ENCODE measurements at regions not wholly inside any gene's neighbourhood (a gene's known extent, or its start where the extent isn't known, plus 50 kb on each side); places are given as distances from the start of the nearest gene placed in this dataset.

- no peak for DNase-seq
Measured at GRCh38 chr12:58140395-58140794, 199.0 kb downstream of the ATP23 start.

GRCh38 chr12:58142991-58143390 is 201.6 kb downstream of the ATP23 start:
- no peak for DNase-seq

- DNase-seq: no peak
Measured at GRCh38 chr12:58143498-58143995, 202.2 kb downstream of the ATP23 start.

GRCh38 chr12:58148405-58148804 is 207.0 kb downstream of the ATP23 start:
- no peak for DNase-seq

- no peak for DNase-seq
Measured at GRCh38 chr12:58148976-58149375, 207.6 kb downstream of the ATP23 start.

- no peak for DNase-seq
Measured at GRCh38 chr12:58154359-58154758, 213.0 kb downstream of the ATP23 start.

GRCh38 chr12:58156697-58157096 is 215.3 kb downstream of the ATP23 start:
- DNase-seq: no peak

- DNase-seq: no peak
Measured at GRCh38 chr12:58159941-58160340, 218.6 kb downstream of the ATP23 start.

- DNase-seq: no peak
Measured at GRCh38 chr12:58161773-58162172, 220.4 kb downstream of the ATP23 start.

GRCh38 chr12:58163021-58163420 is 221.7 kb downstream of the ATP23 start:
- DNase-seq: no peak

GRCh38 chr12:58166643-58167042 is 225.3 kb downstream of the ATP23 start:
- no peak for DNase-seq

GRCh38 chr12:58167622-58168021 is 226.3 kb downstream of the ATP23 start:
- no peak for DNase-seq

- DNase-seq: no peak
Measured at GRCh38 chr12:58169826-58170225, 228.5 kb downstream of the ATP23 start.

- DNase-seq: no peak
Measured at GRCh38 chr12:58171914-58172313, 230.5 kb downstream of the ATP23 start.

GRCh38 chr12:58172433-58173073 is 231.2 kb downstream of the ATP23 start:
- DNase-seq: no peak

GRCh38 chr12:58174316-58174715 is 232.9 kb downstream of the ATP23 start:
- no peak for DNase-seq

GRCh38 chr12:58176296-58176869 is 235.0 kb downstream of the ATP23 start:
- DNase-seq: no peak

- DNase-seq: no peak
Measured at GRCh38 chr12:58177366-58177765, 236.0 kb downstream of the ATP23 start.

- no peak for DNase-seq
Measured at GRCh38 chr12:58184212-58184611, 242.8 kb downstream of the ATP23 start.

- DNase-seq: no peak
Measured at GRCh38 chr12:58186401-58186800, 245.0 kb downstream of the ATP23 start.

- DNase-seq: no peak
Measured at GRCh38 chr12:58186914-58187313, 245.5 kb downstream of the ATP23 start.

- no peak for DNase-seq
Measured at GRCh38 chr12:58189030-58189429, 247.7 kb downstream of the ATP23 start.

GRCh38 chr12:58189893-58190292 is 248.5 kb downstream of the ATP23 start:
- DNase-seq: no peak

- DNase-seq: no peak
Measured at GRCh38 chr12:58190618-58191017, 249.3 kb downstream of the ATP23 start.

GRCh38 chr12:58196971-58197370 is 255.6 kb downstream of the ATP23 start:
- DNase-seq: no peak

Measured in GDM1 (cell line).